HT1080 (cell line): ENCODE measurements at regions not wholly inside any gene's neighbourhood (a gene's known extent, or its start where the extent isn't known, plus 50 kb on each side); places are given as distances from the start of the nearest gene placed in this dataset.

Experiments used
- DNase-seq: peaks from one replicate; pipeline ENCODE4 v3.0.0-alpha.2; 2015; ENCODE audit warnings: low read depth

GRCh38 chr10:33709008-33709753 is 374.7 kb upstream of the NRP1 start:
- DNase-seq = no peak

- no peak for DNase-seq
These were observed 374.1 kb upstream of the NRP1 start for GRCh38 chr10:33708561-33708960.

- DNase-seq = no peak
These were observed 372.3 kb upstream of the NRP1 start for GRCh38 chr10:33706746-33707145.

GRCh38 chr10:33706191-33706590 is 371.7 kb upstream of the NRP1 start:
- DNase-seq = peak; percentile 77

- no peak for DNase-seq
These were observed 369.9 kb upstream of the NRP1 start for GRCh38 chr10:33704214-33704830.

- peak; percentile 30 for DNase-seq
These were observed 369.2 kb upstream of the NRP1 start for GRCh38 chr10:33703501-33704213.

GRCh38 chr10:33698033-33698432 is 363.6 kb upstream of the NRP1 start:
- no peak for DNase-seq

- peak; percentile 12 for DNase-seq
These were observed 362.5 kb upstream of the NRP1 start for GRCh38 chr10:33697016-33697415.

- DNase-seq = no peak
These were observed 361.1 kb upstream of the NRP1 start for GRCh38 chr10:33695536-33695935.

- peak; percentile 63 for DNase-seq
These were observed 356.1 kb upstream of the NRP1 start for GRCh38 chr10:33690536-33690935.

GRCh38 chr10:33688506-33688905 is 354.0 kb upstream of the NRP1 start:
- DNase-seq = no peak

- no peak for DNase-seq
These were observed 349.7 kb upstream of the NRP1 start for GRCh38 chr10:33684211-33684611.

GRCh38 chr10:33681595-33681994 is 347.1 kb upstream of the NRP1 start:
- no peak for DNase-seq

GRCh38 chr10:33680036-33680435 is 345.6 kb upstream of the NRP1 start:
- DNase-seq = no peak

- no peak for DNase-seq
These were observed 342.3 kb upstream of the NRP1 start for GRCh38 chr10:33676606-33677339.

GRCh38 chr10:33674986-33675599 is 340.6 kb upstream of the NRP1 start:
- no peak for DNase-seq

- DNase-seq = no peak
These were observed 340.0 kb upstream of the NRP1 start for GRCh38 chr10:33674491-33674890.

GRCh38 chr10:33673839-33674415 is 339.5 kb upstream of the NRP1 start:
- DNase-seq = no peak

- no peak for DNase-seq
These were observed 335.4 kb upstream of the NRP1 start for GRCh38 chr10:33669904-33670303.

- peak; percentile 12 for DNase-seq
These were observed 332.4 kb upstream of the NRP1 start for GRCh38 chr10:33666686-33667480.
